ENCODE measurements at regions not wholly inside any gene's neighbourhood (a gene's known extent, or its start where the extent isn't known, plus 50 kb on each side); places are given as distances from the start of the nearest gene placed in this dataset.

DNA sequence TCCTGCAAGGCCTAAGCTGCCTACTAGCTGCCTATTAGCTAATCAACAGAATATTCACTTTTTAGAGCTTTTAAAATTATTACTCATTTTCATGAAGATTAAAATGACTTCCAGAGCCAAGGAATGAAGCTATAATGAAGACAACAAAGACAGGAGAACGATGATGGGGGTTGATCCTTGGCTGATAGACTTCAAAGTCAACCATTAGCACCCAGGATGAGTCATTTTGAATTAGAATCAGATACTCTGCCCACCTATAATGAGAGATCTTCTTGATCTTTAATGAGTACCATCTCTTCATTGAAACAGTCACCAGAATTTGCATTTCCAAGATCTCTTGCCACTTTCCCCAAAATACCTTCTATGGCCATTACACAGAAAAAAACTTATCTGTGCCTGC, 56.7 kb upstream of the CDYL start:
- TF ChIP-seq EZH2 (IDR thresholded peaks at IDR 0.05; ENCODE audit: insufficient read depth, poor library complexity, severe bottlenecking) (no peak), EZH2phosphoT487 (IDR thresholded peaks at IDR 0.05; ENCODE audit: insufficient read depth, low read depth) (no peak)

All from GM23248 (cell line).